A673 (cell line): ENCODE measurements at regions not wholly inside any gene's neighbourhood (a gene's known extent, or its start where the extent isn't known, plus 50 kb on each side); places are given as distances from the start of the nearest gene placed in this dataset.

ENCODE experiments used
- BruUV-seq: library from RNA; stranded (reverse); fragments of 400-500 nt; replicated peaks from 2 replicates; lab custom pipeline; 2021; lab: Mats Ljungman, UMichigan
- CTCF ChIA-PET: fragments of 300-600 bp; sonication (Branson Sonifier 250); formaldehyde crosslinking; loops from one replicate; lab custom pipeline; 2022; ENCODE audit warnings: antibody characterized with exemption; lab: Charles Lee
- POLR2A ChIA-PET: fragments of 300-600 bp; sonication (Branson Sonifier 250); formaldehyde crosslinking; loops from one replicate; lab custom pipeline; 2022; ENCODE audit warnings: antibody characterized with exemption; ENCODE audit not compliant: low non-redundant PET; lab: Charles Lee
- DNase-seq: peaks from one replicate; pipeline ENCODE4 v3.0.0-alpha.2; 2015; ENCODE audit warnings: low spot score
- H3K27ac ChIP-seq: fragments of 200-600 bp; sonication (generic); 2 replicates; pipeline ENCODE4 v1.5.1; 2016; ENCODE audit warnings: mixed run types, low read depth, mild to moderate bottlenecking, mixed read lengths, antibody characterized with exemption, low read length; ENCODE audit not compliant: poor library complexity, severe bottlenecking
- H3K27me3 ChIP-seq: fragments of 200-600 bp; sonication (generic); replicated peaks from 2 replicates; pipeline ENCODE4 v1.6.1; 2017; ENCODE audit warnings: mixed run types, low read depth, mild to moderate bottlenecking, mixed read lengths, antibody characterized with exemption, low read length; ENCODE audit not compliant: insufficient read depth, poor library complexity
- H3K36me3 ChIP-seq: fragments of 200-600 bp; sonication (generic); 2 replicates; pipeline ENCODE4 v1.6.1; 2016; ENCODE audit warnings: mixed run types, mild to moderate bottlenecking, mixed read lengths, antibody characterized with exemption, low read length; ENCODE audit not compliant: insufficient read depth, poor library complexity, severe bottlenecking
- H3K4me1 ChIP-seq: fragments of 200-600 bp; sonication (generic); 2 replicates; pipeline ENCODE4 v1.6.1; 2017; ENCODE audit warnings: mixed run types, mild to moderate bottlenecking, mixed read lengths, antibody characterized with exemption, low read length; ENCODE audit not compliant: insufficient read depth, poor library complexity, severe bottlenecking
- H3K4me3 ChIP-seq: fragments of 200-600 bp; sonication (generic); 2 replicates; pipeline ENCODE4 v1.5.1; 2016; ENCODE audit warnings: low read depth, mixed run types, mild to moderate bottlenecking, mixed read lengths, low read length; ENCODE audit not compliant: poor library complexity, severe bottlenecking
- H3K9me3 ChIP-seq: fragments of 200-600 bp; sonication (generic); 2 replicates; pipeline ENCODE4 v1.6.1; 2016; ENCODE audit warnings: mixed run types, low read depth, mild to moderate bottlenecking, mixed read lengths, antibody characterized with exemption, low read length; ENCODE audit not compliant: poor library complexity, severe bottlenecking
- EZH2 ChIP-seq: fragments of 200-600 bp; sonication (generic); IDR thresholded peaks from 2 replicates; pipeline ENCODE4 v1.6.1; 2017; ENCODE audit warnings: borderline replicate concordance, low read depth, mild to moderate bottlenecking, mixed read lengths, antibody characterized with exemption, low read length; ENCODE audit not compliant: poor library complexity, severe bottlenecking
- intact Hi-C: fragments of 100-400 bp; cut with micrococcal nuclease; formaldehyde crosslinking; loops from one replicate; pipeline ENCODE4 v1.10.0; 2022; ENCODE audit not compliant: unreplicated experiment
- TF ChIP-seq, protein P1 (sequence below): fragments of 300-800, 200-600 bp; sonication (generic); conservative IDR thresholded peaks from 2 replicates; pipeline ENCODE4 v1.5.1; 2017; ENCODE audit warnings: low read depth, mild to moderate bottlenecking, antibody characterized with exemption, low read length, moderate library complexity, mixed read lengths

DNA sequence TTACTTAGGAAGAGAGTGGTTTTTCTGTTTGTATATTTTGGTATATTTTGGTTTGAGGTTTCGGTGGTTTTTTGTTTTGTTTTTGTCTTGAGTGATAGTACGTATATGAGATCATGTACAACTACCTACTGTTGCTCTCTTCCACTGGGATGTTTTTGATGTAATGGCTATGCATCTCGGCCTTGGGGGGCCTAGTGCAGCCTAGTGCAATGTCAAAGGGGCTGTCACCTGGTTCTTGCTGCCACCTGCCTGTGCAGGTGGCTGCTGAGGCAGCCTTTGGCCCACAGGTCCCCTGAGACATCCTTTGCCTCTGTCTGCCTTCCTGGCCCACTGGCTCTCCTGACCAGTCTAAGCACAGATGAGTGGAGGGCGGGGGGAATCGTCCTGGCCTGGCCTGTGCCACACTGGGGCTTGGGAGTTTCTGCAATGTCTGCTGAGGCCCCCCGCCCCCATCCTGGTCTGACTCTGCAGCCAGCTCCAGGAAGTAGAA, 546.6 kb downstream of the CD83 start:
- DNase-seq: no peak
- BruUV-seq: no TSS peak
- TF ChIP-seq, protein P1, sequence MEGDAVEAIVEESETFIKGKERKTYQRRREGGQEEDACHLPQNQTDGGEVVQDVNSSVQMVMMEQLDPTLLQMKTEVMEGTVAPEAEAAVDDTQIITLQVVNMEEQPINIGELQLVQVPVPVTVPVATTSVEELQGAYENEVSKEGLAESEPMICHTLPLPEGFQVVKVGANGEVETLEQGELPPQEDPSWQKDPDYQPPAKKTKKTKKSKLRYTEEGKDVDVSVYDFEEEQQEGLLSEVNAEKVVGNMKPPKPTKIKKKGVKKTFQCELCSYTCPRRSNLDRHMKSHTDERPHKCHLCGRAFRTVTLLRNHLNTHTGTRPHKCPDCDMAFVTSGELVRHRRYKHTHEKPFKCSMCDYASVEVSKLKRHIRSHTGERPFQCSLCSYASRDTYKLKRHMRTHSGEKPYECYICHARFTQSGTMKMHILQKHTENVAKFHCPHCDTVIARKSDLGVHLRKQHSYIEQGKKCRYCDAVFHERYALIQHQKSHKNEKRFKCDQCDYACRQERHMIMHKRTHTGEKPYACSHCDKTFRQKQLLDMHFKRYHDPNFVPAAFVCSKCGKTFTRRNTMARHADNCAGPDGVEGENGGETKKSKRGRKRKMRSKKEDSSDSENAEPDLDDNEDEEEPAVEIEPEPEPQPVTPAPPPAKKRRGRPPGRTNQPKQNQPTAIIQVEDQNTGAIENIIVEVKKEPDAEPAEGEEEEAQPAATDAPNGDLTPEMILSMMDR: no peak
- no peak for TF ChIP-seq EZH2
- Histone ChIP-seq H3K36me3 (no peaks in the 10 kb centered on the region), H3K27me3 (no peaks in the 10 kb centered on the region), H3K4me3 (no peak overlapping the region), H3K4me1 (no peaks in the 10 kb centered on the region), H3K9me3 (no peaks in the 10 kb centered on the region), H3K27ac (no peak overlapping the region)
- ChIA-PET CTCF (no interaction called here), POLR2A (no interaction called here)
- intact Hi-C loops: no loop called here

DNA sequence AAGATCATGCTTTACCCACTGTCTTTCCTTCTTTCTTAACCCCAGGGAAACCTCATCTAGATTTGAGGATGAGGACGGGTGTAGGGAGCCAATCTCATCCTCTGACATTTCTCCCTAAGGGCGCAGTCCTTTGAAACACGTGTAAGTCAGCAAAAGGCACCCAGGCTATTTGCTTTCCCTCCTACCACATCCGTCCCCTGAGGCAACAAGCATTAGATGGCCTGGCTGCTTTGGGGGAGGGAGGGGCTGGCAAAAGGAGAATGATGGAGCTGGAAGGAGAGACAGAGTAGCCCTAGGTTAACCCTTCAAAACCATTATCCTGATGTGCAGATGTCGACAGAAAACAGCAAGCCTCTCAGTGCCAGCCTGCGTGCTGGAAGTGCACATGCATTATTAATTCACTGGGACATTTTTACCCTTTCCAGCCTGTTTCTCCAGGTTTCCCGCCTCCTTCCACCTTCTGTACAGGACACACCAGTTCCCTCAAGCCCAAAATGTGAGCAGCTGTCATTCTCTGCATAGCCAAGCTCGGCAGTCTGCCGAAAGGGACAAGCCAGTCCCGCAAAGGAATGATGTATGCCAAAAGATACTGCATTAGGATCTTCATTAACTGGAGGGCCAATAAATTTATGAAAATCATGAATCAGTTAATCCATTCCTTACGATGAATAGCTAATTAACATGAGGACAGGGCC, 547.2 kb downstream of the CD83 start:
- DNase-seq: no peak
- Histone ChIP-seq H3K27ac (no peak overlapping the region), H3K27me3 (no peaks in the 10 kb centered on the region), H3K36me3 (no peaks in the 10 kb centered on the region), H3K9me3 (no peaks in the 10 kb centered on the region), H3K4me3 (no peak overlapping the region), H3K4me1 (no peaks in the 10 kb centered on the region)
- no TSS peak for BruUV-seq
- intact Hi-C loops: no loop called here
- ChIA-PET POLR2A (interaction anchor here (0.6 kb wide), 1 partner anchor 66 kb away, joined by 3 read pairs; no protein-coding TSS in a partner anchor), CTCF (no interaction called here)
- TF ChIP-seq, protein P1: no peak
- no peak for TF ChIP-seq EZH2

DNA sequence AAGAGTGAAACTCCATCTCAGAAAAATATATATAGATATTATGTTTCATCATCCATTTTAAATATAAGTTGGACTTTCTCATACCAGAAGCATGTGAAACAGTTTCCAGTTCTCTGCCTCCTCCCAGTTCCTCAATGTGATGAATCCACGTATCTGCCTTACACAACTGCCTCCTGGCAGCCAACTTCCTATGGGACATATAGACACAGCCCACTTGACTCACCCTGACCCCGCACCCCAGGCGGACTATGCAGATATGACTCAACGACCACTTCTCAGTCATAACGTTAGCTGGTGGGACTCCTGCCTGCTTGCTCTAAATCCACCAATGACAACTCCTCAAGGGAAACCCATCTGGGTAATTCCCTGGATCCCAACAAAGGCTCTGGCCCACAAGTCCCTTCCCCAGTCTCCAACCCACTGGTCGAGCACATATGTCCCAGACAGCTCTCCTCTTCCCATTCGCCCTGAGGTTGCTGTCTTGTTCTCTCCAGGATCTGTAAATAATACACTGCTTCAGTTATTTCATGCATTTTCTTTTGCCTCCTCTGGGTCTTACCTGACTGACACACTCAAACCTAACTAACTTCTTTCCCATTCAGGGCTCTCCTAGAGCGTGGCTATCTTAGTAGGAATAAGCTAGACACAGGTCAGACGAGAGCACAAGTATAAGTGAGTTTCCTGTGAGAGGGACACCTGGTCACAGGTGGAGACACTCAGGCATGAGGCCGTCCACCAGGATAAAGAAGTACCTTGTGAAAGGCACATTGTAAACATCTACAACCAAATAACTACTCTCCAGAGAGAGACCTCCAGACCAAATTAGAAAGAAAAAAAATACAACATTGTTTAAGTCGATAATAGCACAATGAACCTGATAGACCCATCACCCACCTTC, 548.5 kb downstream of the CD83 start:
- POLR2A ChIA-PET: no interaction called here
- intact Hi-C loops: no loop called here
- Histone ChIP-seq H3K27ac (no peak overlapping the region), H3K9me3 (no peaks in the 10 kb centered on the region), H3K4me1 (peaks cover 2% of the 10 kb centered on the region), H3K4me3 (no peak overlapping the region), H3K36me3 (no peaks in the 10 kb centered on the region), H3K27me3 (no peaks in the 10 kb centered on the region)
- no TSS peak for BruUV-seq
- CTCF ChIA-PET: no interaction called here
- TF ChIP-seq, protein P1: no peak
- TF ChIP-seq EZH2: no peak
- DNase-seq: no peak
